ENCODE measurements at regions not wholly inside any gene's neighbourhood (a gene's known extent, or its start where the extent isn't known, plus 50 kb on each side); places are given as distances from the start of the nearest gene placed in this dataset.
"Not testable (repeated sequence)": the region's sequence is repeated elsewhere in the genome, so short reads cannot be mapped to it uniquely, and the experiment has no call there.

GRCh38 chr11:114929351-114930000 is 251.1 kb downstream of the NXPE2 start:
- DNase-seq (ENCODE audit: low read depth in 2 of 2), result no peak

GRCh38 chr11:114938799-114939198 is 260.5 kb downstream of the NXPE2 start:
- DNase-seq (ENCODE audit: low read depth in 2 of 2), result no peak

- DNase-seq (ENCODE audit: low read depth in 2 of 2), result no peak
Measured at GRCh38 chr11:114942207-114942606, 263.9 kb downstream of the NXPE2 start.

GRCh38 chr11:114949614-114950351 is 271.5 kb downstream of the NXPE2 start:
- no peak for DNase-seq (ENCODE audit: low read depth in 2 of 2)

- DNase-seq (ENCODE audit: low read depth in 2 of 2), result no peak
Measured at GRCh38 chr11:114953039-114953438, 274.7 kb downstream of the NXPE2 start.

GRCh38 chr11:114955923-114956322 is 277.6 kb downstream of the NXPE2 start:
- DNase-seq (ENCODE audit: low read depth in 2 of 2), result no peak

GRCh38 chr11:114956566-114956965 is 278.2 kb downstream of the NXPE2 start:
- DNase-seq (ENCODE audit: low read depth in 2 of 2), result no peak

GRCh38 chr11:114959953-114960505 is 281.7 kb downstream of the NXPE2 start:
- DNase-seq (ENCODE audit: low read depth in 2 of 2), result no peak

GRCh38 chr11:114960819-114961218 is 282.5 kb downstream of the NXPE2 start:
- not testable (repeated sequence) for DNase-seq (ENCODE audit: low read depth in 2 of 2)

GRCh38 chr11:114964676-114965214 is 286.4 kb downstream of the NXPE2 start:
- no peak for DNase-seq (ENCODE audit: low read depth in 2 of 2)

- no peak for DNase-seq (ENCODE audit: low read depth in 2 of 2)
Measured at GRCh38 chr11:114970927-114971645, 292.8 kb downstream of the NXPE2 start.

GRCh38 chr11:114972105-114972504 is 293.8 kb downstream of the NXPE2 start:
- DNase-seq (ENCODE audit: low read depth in 2 of 2), result no peak

GRCh38 chr11:114977651-114978050 is 299.3 kb downstream of the NXPE2 start:
- DNase-seq (ENCODE audit: low read depth in 2 of 2), result no peak

GRCh38 chr11:114982141-114982540 is 303.8 kb downstream of the NXPE2 start:
- DNase-seq (ENCODE audit: low read depth in 2 of 2), result no peak

- DNase-seq (ENCODE audit: low read depth in 2 of 2), result no peak
Measured at GRCh38 chr11:114984611-114985163, 306.4 kb downstream of the NXPE2 start.

GRCh38 chr11:114986365-114986764 is 308.0 kb downstream of the NXPE2 start:
- DNase-seq (ENCODE audit: low read depth in 2 of 2), result no peak

GRCh38 chr11:114987186-114987760 is 308.9 kb downstream of the NXPE2 start:
- no peak for DNase-seq (ENCODE audit: low read depth in 2 of 2)

GRCh38 chr11:114988644-114989043 is 310.3 kb downstream of the NXPE2 start:
- no peak for DNase-seq (ENCODE audit: low read depth in 2 of 2)

GRCh38 chr11:114989536-114989935 is 311.2 kb downstream of the NXPE2 start:
- no peak for DNase-seq (ENCODE audit: low read depth in 2 of 2)

GRCh38 chr11:115005663-115006062 is 327.3 kb downstream of the NXPE2 start:
- no peak for DNase-seq (ENCODE audit: low read depth in 2 of 2)

- no peak for DNase-seq (ENCODE audit: low read depth in 2 of 2)
Measured at GRCh38 chr11:115007851-115008250, 329.5 kb downstream of the NXPE2 start.
